Skin epidermis (tissue), 12 donors: ENCODE measurements at regions not wholly inside any gene's neighbourhood (a gene's known extent, or its start where the extent isn't known, plus 50 kb on each side); places are given as distances from the start of the nearest gene placed in this dataset.
"Not testable (repeated sequence)": the region's sequence is repeated elsewhere in the genome, so short reads cannot be mapped to it uniquely, and the experiment has no call there.

Source experiments
- H3K27ac ChIP-seq, 21 experiments: fragments of 200-600 bp; sonication (generic) in 11 of 21; one replicate each; pipeline ENCODE4 v1.5.0; 2020; ENCODE audit warnings: mild to moderate bottlenecking in 3 of 21, inconsistent platforms in 2 of 21, moderate library complexity in 2 of 21
- H3K4me3 ChIP-seq, 7 experiments: fragments of 200-600 bp; sonication (generic) in 2 of 7; one replicate each; pipeline ENCODE4 v1.5.0; 2020; ENCODE audit warnings: inconsistent platforms in 2 of 7, mild to moderate bottlenecking in 2 of 7, moderate library complexity in 1 of 7

GRCh38 chr9:41019858-41020562 lies 108.5 kb downstream of the FOXD4L6 start:
- not testable (repeated sequence) for H3K4me3 ChIP-seq, H3K27ac ChIP-seq

- H3K4me3 ChIP-seq, H3K27ac ChIP-seq: not testable (repeated sequence)
These were observed 109.5 kb downstream of the FOXD4L6 start for GRCh38 chr9:41018948-41019347.

GRCh38 chr9:41016699-41017098 lies 111.8 kb downstream of the FOXD4L6 start:
- not testable (repeated sequence) for H3K27ac ChIP-seq, H3K4me3 ChIP-seq

- not testable (repeated sequence) for H3K27ac ChIP-seq, H3K4me3 ChIP-seq
These were observed 128.4 kb downstream of the FOXD4L6 start for GRCh38 chr9:40999952-41000700.

GRCh38 chr9:40995490-40995889 lies 133.0 kb downstream of the FOXD4L6 start:
- not testable (repeated sequence) for H3K27ac ChIP-seq, H3K4me3 ChIP-seq

GRCh38 chr9:40993842-40994241 lies 134.6 kb downstream of the FOXD4L6 start:
- H3K4me3 ChIP-seq, H3K27ac ChIP-seq: not testable (repeated sequence)

GRCh38 chr9:40993375-40993774 lies 135.1 kb downstream of the FOXD4L6 start:
- Histone ChIP-seq H3K4me3 (peak overlapping the region in 3 of 7 experiments; percentile 65 to 95 (median 84)), H3K27ac (peak overlapping the region in 1 of 21 experiments; percentile 36)

- H3K27ac ChIP-seq, result peak overlapping the region; percentile 49 to 98 (median 91)
- H3K4me3 ChIP-seq, result peak overlapping the region; percentile 55 to 96 (median 84)
These were observed 136.0 kb downstream of the FOXD4L6 start for GRCh38 chr9:40992472-40992821.

GRCh38 chr9:40991741-40992471 lies 136.6 kb downstream of the FOXD4L6 start:
- Histone ChIP-seq H3K4me3 (peak overlapping the region; percentile 55 to 96 (median 84)), H3K27ac (peak overlapping the region; percentile 79 to 98 (median 91))

- Histone ChIP-seq H3K4me3 (peak overlapping the region; percentile 55 to 96 (median 84)), H3K27ac (peak overlapping the region; percentile 79 to 98 (median 91))
These were observed 137.3 kb downstream of the FOXD4L6 start for GRCh38 chr9:40991100-40991740.

GRCh38 chr9:40986332-40986731 lies 142.1 kb downstream of the FOXD4L6 start:
- not testable (repeated sequence) for H3K27ac ChIP-seq, H3K4me3 ChIP-seq

GRCh38 chr9:40975351-40975750 lies 153.1 kb downstream of the FOXD4L6 start:
- not testable (repeated sequence) for H3K4me3 ChIP-seq, H3K27ac ChIP-seq

GRCh38 chr9:40974912-40975311 lies 153.6 kb downstream of the FOXD4L6 start:
- H3K27ac ChIP-seq, H3K4me3 ChIP-seq: not testable (repeated sequence)

GRCh38 chr9:40971773-40972172 lies 156.7 kb downstream of the FOXD4L6 start:
- not testable (repeated sequence) for H3K4me3 ChIP-seq, H3K27ac ChIP-seq

GRCh38 chr9:40970340-40970739 lies 158.1 kb downstream of the FOXD4L6 start:
- not testable (repeated sequence) for H3K27ac ChIP-seq, H3K4me3 ChIP-seq

GRCh38 chr9:40962461-40962860 lies 166.0 kb downstream of the FOXD4L6 start:
- not testable (repeated sequence) for H3K4me3 ChIP-seq, H3K27ac ChIP-seq

GRCh38 chr9:40951876-40952494 lies 176.5 kb downstream of the FOXD4L6 start:
- not testable (repeated sequence) for H3K4me3 ChIP-seq, H3K27ac ChIP-seq

GRCh38 chr9:40946228-40946627 lies 182.3 kb downstream of the FOXD4L6 start:
- not testable (repeated sequence) for H3K27ac ChIP-seq, H3K4me3 ChIP-seq

- not testable (repeated sequence) for H3K4me3 ChIP-seq, H3K27ac ChIP-seq
These were observed 185.8 kb downstream of the FOXD4L6 start for GRCh38 chr9:40942730-40943129.

- not testable (repeated sequence) for H3K4me3 ChIP-seq, H3K27ac ChIP-seq
These were observed 188.6 kb downstream of the FOXD4L6 start for GRCh38 chr9:40939888-40940209.
